COR-L47 (cell line): ENCODE measurements at regions not wholly inside any gene's neighbourhood (a gene's known extent, or its start where the extent isn't known, plus 50 kb on each side); places are given as distances from the start of the nearest gene placed in this dataset.
"Not testable (repeated sequence)": the region's sequence is repeated elsewhere in the genome, so short reads cannot be mapped to it uniquely, and the experiment has no call there.

Source experiments
- DNase-seq: peaks from one replicate; lab custom pipeline; 2025; lab: John Stamatoyannopoulos, UW

- DNase-seq = no peak
Observed at GRCh38 chr6:69487688-69488087, 309.1 kb downstream of the LMBRD1 start.

GRCh38 chr6:69466979-69467570, 329.7 kb downstream of the LMBRD1 start:
- no peak for DNase-seq

- DNase-seq = no peak
Observed at GRCh38 chr6:69465866-69466265, 330.9 kb downstream of the LMBRD1 start.

GRCh38 chr6:69456086-69456485, 340.7 kb downstream of the LMBRD1 start:
- no peak for DNase-seq

- not testable (repeated sequence) for DNase-seq
Observed at GRCh38 chr6:69454619-69455018, 342.2 kb downstream of the LMBRD1 start.

GRCh38 chr6:69450493-69450892, 346.3 kb downstream of the LMBRD1 start:
- DNase-seq = not testable (repeated sequence)

- no peak for DNase-seq
Observed at GRCh38 chr6:69449887-69450286, 346.9 kb downstream of the LMBRD1 start.
